Hippocampal formation (tissue), 2 donors: ENCODE measurements at regions not wholly inside any gene's neighbourhood (a gene's known extent, or its start where the extent isn't known, plus 50 kb on each side); places are given as distances from the start of the nearest gene placed in this dataset.

Experiments used
- DNase-seq, 2 donors: peaks; one replicate each; lab custom pipeline; 2025; lab: John Stamatoyannopoulos, UW

DNA sequence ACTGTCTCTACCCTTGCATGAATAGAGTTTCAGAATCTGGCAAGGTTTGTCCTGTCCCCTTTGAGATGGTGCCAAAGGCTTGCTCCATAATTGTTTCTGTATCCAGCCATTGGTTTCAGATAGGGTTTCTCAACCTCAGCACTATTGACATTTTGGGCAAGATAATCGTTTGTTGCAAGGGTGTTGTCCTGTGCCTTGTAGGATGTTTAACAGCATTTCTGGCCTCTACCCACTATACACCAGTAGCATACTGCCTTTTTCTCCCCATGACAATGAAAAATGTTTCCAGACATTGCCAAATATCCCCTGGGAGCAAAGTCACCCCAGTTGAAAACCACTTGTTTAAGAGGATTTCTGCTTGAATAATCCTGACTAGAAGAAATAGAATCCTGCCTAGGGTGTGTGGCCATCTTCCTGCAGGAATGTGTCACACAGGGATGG is 126.8 kb downstream of the CDC42EP3 start:
- no peak for DNase-seq

GRCh38 chr2:37549598-37549997 is 121.8 kb downstream of the CDC42EP3 start:
- no peak for DNase-seq

GRCh38 chr2:37550190-37550589 is 121.3 kb downstream of the CDC42EP3 start:
- DNase-seq = no peak

GRCh38 chr2:37551783-37552182 is 119.7 kb downstream of the CDC42EP3 start:
- no peak for DNase-seq

DNA sequence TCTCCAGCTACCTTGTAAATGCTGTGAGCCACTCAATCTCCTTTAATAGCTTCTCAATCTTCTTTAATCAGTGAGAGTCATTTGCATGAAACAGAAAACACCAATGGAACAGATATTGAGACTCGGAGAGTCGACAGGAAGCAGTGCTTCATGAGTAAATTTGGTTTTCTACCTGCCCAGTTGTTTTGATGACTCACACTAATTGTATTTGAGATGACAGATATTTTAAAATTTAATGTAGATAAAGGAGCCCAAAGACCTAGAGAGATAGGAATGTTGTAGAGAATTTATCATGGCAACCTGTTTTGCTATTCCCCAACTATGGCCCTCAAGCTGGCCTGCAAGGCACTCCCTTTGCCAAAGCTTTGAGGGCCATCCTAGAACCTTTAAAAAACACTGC is 119.1 kb downstream of the CDC42EP3 start:
- no peak for DNase-seq

- no peak for DNase-seq
Observed at GRCh38 chr2:37553411-37554154, 117.9 kb downstream of the CDC42EP3 start.

DNA sequence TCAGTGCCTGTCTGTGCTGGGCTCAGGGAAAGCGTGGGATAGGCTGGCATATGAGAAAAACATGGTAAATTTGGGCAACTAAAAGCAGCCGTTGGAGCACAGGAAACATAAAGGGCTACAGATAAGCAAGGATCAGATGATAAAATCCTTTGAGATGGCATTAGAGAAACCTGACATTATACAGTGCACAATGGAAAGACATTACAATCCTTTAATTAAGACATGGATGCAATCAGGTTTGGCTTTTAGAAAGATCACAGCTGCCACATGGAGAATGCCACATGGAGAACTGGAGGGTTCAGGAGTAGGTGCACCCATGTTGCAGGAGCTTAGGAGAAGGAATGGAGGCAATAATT is 117.3 kb downstream of the CDC42EP3 start:
- no peak for DNase-seq

DNA sequence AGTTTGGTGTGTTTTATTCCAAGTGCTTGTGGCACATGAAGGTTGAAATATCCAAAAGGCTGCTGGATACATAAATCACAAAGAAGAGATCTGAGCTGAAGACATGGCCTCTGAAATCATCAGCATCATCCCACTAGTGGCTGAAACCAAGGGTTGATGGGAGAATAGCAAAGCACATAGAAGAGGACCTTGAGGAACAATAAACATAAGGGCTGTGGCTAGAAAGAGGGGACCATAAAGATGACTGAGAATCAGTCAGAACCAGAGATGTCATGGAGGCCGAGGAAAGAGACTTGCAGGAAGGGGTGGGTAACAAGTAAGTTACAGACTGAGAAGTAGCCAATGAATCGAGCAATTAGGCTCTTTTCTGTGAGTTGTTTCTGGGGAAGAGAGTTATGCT is 116.8 kb downstream of the CDC42EP3 start:
- no peak for DNase-seq

- DNase-seq = no peak
Observed at GRCh38 chr2:37555457-37555856, 116.0 kb downstream of the CDC42EP3 start.

GRCh38 chr2:37556256-37556655 is 115.2 kb downstream of the CDC42EP3 start:
- DNase-seq = no peak

DNA sequence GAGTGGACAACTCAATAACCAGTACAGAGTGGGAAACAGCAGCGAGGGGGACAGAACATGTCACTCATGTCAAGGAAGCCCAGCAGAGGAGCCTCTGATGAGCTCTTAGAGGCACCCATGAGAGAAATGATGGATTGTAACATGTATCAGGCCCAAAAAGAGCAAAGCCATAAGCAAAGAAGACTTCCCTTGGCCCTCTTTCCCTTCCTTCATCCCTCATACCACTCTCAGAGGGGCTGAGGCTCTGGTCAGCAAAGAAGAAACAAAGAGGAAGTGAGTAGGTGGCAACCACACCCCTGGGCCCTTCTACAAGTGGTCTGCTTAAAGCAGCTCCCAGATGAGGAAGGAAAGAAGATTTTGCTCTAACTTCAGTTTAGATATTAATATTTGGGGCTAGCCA is 112.8 kb downstream of the CDC42EP3 start:
- no peak for DNase-seq

- no peak for DNase-seq
Observed at GRCh38 chr2:37560241-37560848, 111.1 kb downstream of the CDC42EP3 start.

- DNase-seq = no peak
Observed at GRCh38 chr2:37560863-37561614, 110.4 kb downstream of the CDC42EP3 start.

DNA sequence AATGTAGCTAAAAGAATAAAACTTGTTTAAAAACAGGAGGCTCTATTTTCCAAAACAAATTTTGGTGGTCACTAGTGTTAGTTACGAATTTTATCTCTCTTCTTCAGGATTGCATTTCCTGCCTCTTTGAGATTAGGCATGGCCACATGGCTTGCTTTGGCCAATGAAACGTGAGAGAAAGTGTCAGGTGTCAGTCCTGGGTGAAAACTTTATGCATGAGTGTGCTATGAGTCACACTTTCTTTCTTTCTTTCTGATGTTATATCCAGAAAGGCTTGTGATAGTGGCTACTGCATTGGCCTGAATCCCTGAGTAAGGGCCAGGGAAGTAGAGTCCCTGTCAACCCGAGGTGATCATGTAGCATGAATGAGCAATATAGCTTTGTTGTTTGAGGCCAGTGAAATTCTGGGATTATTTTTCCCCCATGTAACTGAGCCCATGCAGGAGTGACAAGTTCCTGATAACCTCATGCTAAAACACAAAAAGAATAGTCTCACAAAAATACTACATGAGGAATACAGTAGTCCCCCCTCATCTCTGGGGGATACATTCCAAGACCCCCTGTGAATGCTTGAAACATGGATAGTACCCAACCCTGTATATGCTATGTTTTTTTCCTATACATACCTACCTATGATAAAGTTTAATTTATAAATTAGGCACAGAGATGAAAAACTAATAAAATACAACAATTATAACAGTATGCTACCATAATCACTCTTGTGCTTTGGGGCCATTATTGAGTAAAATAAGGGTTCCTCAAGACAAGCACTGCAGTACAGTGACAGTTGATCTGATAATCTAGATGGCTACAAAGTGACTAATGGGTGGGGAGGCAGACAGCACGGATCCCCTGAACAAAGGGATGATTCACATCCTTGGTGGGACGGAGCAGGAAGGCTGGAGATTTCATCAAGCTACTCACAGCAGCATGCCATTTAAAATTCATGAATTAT is 109.5 kb downstream of the CDC42EP3 start:
- no peak for DNase-seq

GRCh38 chr2:37563375-37564015 is 107.9 kb downstream of the CDC42EP3 start:
- DNase-seq = no peak

GRCh38 chr2:37564356-37564755 is 107.1 kb downstream of the CDC42EP3 start:
- DNase-seq = no peak

DNA sequence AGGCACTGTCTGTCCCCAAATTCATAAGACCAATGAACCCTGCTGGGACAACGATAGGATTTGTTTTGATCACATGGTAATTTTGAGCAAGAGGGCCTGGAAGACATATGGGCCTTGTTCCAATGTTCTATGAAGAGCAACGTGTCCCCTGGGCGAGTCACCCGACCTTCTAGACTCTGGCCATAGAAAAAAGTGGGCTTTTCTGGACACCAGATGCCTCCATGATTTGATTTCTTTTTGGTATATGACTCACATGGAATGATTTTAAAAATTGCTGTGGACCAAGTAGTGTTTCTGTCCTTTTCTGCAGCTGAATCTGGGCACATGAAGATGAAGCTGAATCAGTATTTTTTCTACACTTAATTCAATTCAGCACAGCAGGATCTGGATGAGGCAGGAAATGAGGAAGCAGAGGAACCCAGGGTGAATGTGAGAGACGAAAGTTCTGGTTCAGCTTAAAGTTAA is 104.9 kb downstream of the CDC42EP3 start:
- no peak for DNase-seq

DNA sequence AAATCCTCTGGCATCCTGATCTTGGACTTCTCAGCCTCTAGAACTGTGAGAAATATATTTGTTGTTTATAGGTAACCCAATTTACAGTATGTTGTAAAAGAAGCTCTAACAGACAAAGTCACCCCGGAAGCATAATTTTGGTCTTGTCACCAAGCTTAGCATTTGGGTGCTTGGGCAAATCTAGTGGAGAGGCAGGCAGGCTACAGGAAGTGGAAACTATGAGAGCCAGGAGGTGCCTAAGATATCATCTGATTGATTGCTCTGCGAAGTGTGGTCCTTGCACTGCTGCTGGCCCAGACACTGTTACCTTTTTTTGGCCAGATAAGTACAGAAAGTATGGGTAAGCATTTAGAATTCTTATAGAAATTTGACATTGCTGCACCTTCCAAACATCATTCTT is 102.9 kb downstream of the CDC42EP3 start:
- DNase-seq = no peak

GRCh38 chr2:37569131-37569823 is 102.2 kb downstream of the CDC42EP3 start:
- DNase-seq = no peak

DNA sequence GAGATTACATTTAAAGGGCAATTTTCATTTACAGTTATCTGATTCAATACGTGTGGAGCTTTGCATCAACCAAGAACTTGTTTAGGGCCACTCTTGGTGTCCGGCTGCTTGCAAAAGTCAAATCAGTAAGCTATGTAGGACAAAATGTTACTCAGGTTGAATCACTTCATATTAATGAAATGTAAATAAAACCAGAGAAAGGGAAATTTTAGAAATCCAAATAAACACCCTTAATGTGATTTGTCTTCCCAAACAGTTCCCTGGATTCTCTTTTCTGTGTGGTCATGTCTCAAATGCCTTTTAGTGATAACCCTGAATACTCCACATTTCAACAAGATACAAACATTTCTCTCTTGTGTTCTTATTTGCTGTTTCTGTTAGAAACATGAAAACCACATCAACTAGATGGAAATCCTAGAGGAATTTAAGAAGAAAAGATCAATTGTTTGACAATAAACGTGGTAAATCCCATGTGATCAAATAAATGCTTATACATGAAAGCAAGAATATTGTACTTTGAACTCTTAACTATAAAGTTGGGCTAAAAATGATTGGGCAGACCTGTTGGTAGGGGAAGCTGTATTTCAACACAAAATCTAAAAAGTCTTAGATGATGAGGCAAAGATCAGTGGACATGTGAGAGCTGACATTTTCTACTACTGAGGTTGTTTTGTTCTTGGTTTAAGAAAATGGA is 101.3 kb downstream of the CDC42EP3 start:
- no peak for DNase-seq
